DMS 273 (cell line): ENCODE measurements at regions not wholly inside any gene's neighbourhood (a gene's known extent, or its start where the extent isn't known, plus 50 kb on each side); places are given as distances from the start of the nearest gene placed in this dataset.
"Not testable (repeated sequence)": the region's sequence is repeated elsewhere in the genome, so short reads cannot be mapped to it uniquely, and the experiment has no call there.

Experiments
- DNase-seq: peaks from one replicate; lab custom pipeline; 2025; ENCODE audit not compliant: unreplicated experiment; lab: John Stamatoyannopoulos, UW

GRCh38 chr11:69884751-69885150 is 65.5 kb upstream of the FGF3 start:
- DNase-seq: no peak

GRCh38 chr11:69887330-69887729 is 68.1 kb upstream of the FGF3 start:
- no peak for DNase-seq

GRCh38 chr11:69887841-69888427 is 68.7 kb upstream of the FGF3 start:
- DNase-seq: no peak

GRCh38 chr11:69888483-69889181 is 69.4 kb upstream of the FGF3 start:
- peak; percentile 79 for DNase-seq

- DNase-seq: no peak
These were observed 70.4 kb upstream of the FGF3 start for GRCh38 chr11:69889400-69890318.

GRCh38 chr11:69890476-69890875 is 71.3 kb upstream of the FGF3 start:
- DNase-seq: no peak

GRCh38 chr11:69891421-69892236 is 72.4 kb upstream of the FGF3 start:
- DNase-seq: no peak

- peak; percentile 43 for DNase-seq
These were observed 73.2 kb upstream of the FGF3 start for GRCh38 chr11:69892237-69892985.

GRCh38 chr11:69892986-69893555 is 73.9 kb upstream of the FGF3 start:
- peak; percentile 71 for DNase-seq

- DNase-seq: no peak
These were observed 74.4 kb upstream of the FGF3 start for GRCh38 chr11:69893631-69894030.

GRCh38 chr11:69894181-69894611 is 75.0 kb upstream of the FGF3 start:
- no peak for DNase-seq

- DNase-seq: no peak
These were observed 75.4 kb upstream of the FGF3 start for GRCh38 chr11:69894648-69895047.

GRCh38 chr11:69896250-69896649 is 77.0 kb upstream of the FGF3 start:
- no peak for DNase-seq

GRCh38 chr11:69898123-69898522 is 78.9 kb upstream of the FGF3 start:
- no peak for DNase-seq

- DNase-seq: no peak
These were observed 81.0 kb upstream of the FGF3 start for GRCh38 chr11:69899957-69900821.

- DNase-seq: not testable (repeated sequence)
These were observed 81.6 kb upstream of the FGF3 start for GRCh38 chr11:69900822-69901302.

- no peak for DNase-seq
These were observed 83.1 kb upstream of the FGF3 start for GRCh38 chr11:69902337-69902736.

- no peak for DNase-seq
These were observed 84.0 kb upstream of the FGF3 start for GRCh38 chr11:69903211-69903610.
